PC-3 (cell line): ENCODE measurements at regions not wholly inside any gene's neighbourhood (a gene's known extent, or its start where the extent isn't known, plus 50 kb on each side); places are given as distances from the start of the nearest gene placed in this dataset.

ENCODE experiments used
- ATAC-seq: fragments of 200-7000 bp; cut with Tn5 transposase; 2 replicates; pipeline ENCODE4 v1.9.1; 2020; ENCODE audit warnings: mild to moderate bottlenecking, moderate library complexity
- BruUV-seq: library from RNA; stranded (reverse); fragments of 400-500 nt; replicated peaks from 2 replicates; lab custom pipeline; 2021; lab: Mats Ljungman, UMichigan
- CTCF ChIA-PET: fragments of 300-600 bp; sonication (Branson Sonifier 250); formaldehyde crosslinking; loops from one replicate; lab custom pipeline; 2022; ENCODE audit warnings: antibody characterized with exemption; lab: Charles Lee
- POLR2A ChIA-PET: fragments of 300-600 bp; sonication (Branson Sonifier 250); formaldehyde crosslinking; loops from one replicate; lab custom pipeline; 2022; ENCODE audit warnings: antibody characterized with exemption; ENCODE audit not compliant: unreplicated experiment; lab: Charles Lee
- DNase-seq: peaks from one replicate; pipeline ENCODE4 v3.0.0-alpha.2; 2015
- H2AFZ ChIP-seq: fragments of 300-600 bp; sonication (generic); 2 replicates; pipeline ENCODE4 v1.6.0; 2016; ENCODE audit warnings: antibody characterized with exemption, low read length
- H3F3A ChIP-seq: fragments of 300-600 bp; sonication (generic); one replicate; pipeline ENCODE4 v1.6.0; 2017; ENCODE audit warnings: antibody characterized with exemption, low read length, control low read depth, mild to moderate bottlenecking; ENCODE audit not compliant: unreplicated experiment
- H3K27ac ChIP-seq: fragments of 300-600 bp; sonication (generic); 2 replicates; pipeline ENCODE4 v1.5.1; 2016; ENCODE audit warnings: mild to moderate bottlenecking, low read length
- H3K27me3 ChIP-seq: fragments of 300-600 bp; sonication (generic); 2 replicates; pipeline ENCODE4 v1.6.1; 2016; ENCODE audit warnings: low read length, mixed read lengths
- H3K36me3 ChIP-seq: fragments of 300-600 bp; sonication (generic); 2 replicates; pipeline ENCODE4 v1.6.1; 2016; ENCODE audit warnings: low read depth, mixed run types, low read length, mixed read lengths
- H3K4me1 ChIP-seq: fragments of 300-600 bp; sonication (generic); 2 replicates; pipeline ENCODE4 v1.5.1; 2016; ENCODE audit warnings: low read length; ENCODE audit not compliant: insufficient read depth
- H3K4me2 ChIP-seq: fragments of 300-600 bp; sonication (generic); 2 replicates; pipeline ENCODE4 v1.6.0; 2016; ENCODE audit warnings: low read length
- H3K4me3 ChIP-seq: fragments of 300-600 bp; sonication (generic); 2 replicates; pipeline ENCODE4 v1.5.1; 2016; ENCODE audit warnings: mild to moderate bottlenecking, low read length, mixed read lengths
- H3K79me2 ChIP-seq: fragments of 300-600 bp; sonication (generic); 2 replicates; pipeline ENCODE4 v1.6.1; 2017; ENCODE audit warnings: low read length, mixed read lengths
- H3K9ac ChIP-seq: fragments of 300-600 bp; sonication (generic); 2 replicates; pipeline ENCODE4 v1.6.0; 2016; ENCODE audit warnings: mild to moderate bottlenecking, low read length
- H3K9me2 ChIP-seq: fragments of 300-600 bp; sonication (generic); replicated peaks from 2 replicates; pipeline ENCODE4 v1.6.1; 2016; ENCODE audit warnings: mixed run types, low read length, mixed read lengths
- H3K9me3 ChIP-seq: fragments of 300-600 bp; sonication (generic); 2 replicates; pipeline ENCODE4 v1.6.1; 2016; ENCODE audit warnings: low read length, mixed read lengths
- H4K20me1 ChIP-seq: fragments of 300-600 bp; sonication (generic); 2 replicates; pipeline ENCODE4 v1.6.1; 2016; ENCODE audit warnings: low read length, mixed read lengths
- EZH2 ChIP-seq: fragments of 300-600 bp; sonication (generic); IDR thresholded peaks from one replicate; pipeline ENCODE4 v1.6.1; 2017; ENCODE audit warnings: antibody characterized with exemption, mild to moderate bottlenecking, low read length; ENCODE audit not compliant: unreplicated experiment
- EZH2phosphoT487 ChIP-seq: fragments of 300-600 bp; sonication (generic); IDR thresholded peaks from 2 replicates; pipeline ENCODE4 v1.6.1; 2018; ENCODE audit warnings: mild to moderate bottlenecking, antibody characterized with exemption, low read length, borderline replicate concordance
- intact Hi-C: fragments of 100-400 bp; cut with micrococcal nuclease; formaldehyde crosslinking; loops from 2 replicates; pipeline ENCODE4 v1.9.0; 2023
- TF ChIP-seq, protein P1 (sequence below): fragments of 300-600 bp; sonication (generic); conservative IDR thresholded peaks from 2 replicates; pipeline ENCODE4 v1.5.1; 2017; ENCODE audit warnings: antibody characterized with exemption, low read depth, mild to moderate bottlenecking, low read length

DNA sequence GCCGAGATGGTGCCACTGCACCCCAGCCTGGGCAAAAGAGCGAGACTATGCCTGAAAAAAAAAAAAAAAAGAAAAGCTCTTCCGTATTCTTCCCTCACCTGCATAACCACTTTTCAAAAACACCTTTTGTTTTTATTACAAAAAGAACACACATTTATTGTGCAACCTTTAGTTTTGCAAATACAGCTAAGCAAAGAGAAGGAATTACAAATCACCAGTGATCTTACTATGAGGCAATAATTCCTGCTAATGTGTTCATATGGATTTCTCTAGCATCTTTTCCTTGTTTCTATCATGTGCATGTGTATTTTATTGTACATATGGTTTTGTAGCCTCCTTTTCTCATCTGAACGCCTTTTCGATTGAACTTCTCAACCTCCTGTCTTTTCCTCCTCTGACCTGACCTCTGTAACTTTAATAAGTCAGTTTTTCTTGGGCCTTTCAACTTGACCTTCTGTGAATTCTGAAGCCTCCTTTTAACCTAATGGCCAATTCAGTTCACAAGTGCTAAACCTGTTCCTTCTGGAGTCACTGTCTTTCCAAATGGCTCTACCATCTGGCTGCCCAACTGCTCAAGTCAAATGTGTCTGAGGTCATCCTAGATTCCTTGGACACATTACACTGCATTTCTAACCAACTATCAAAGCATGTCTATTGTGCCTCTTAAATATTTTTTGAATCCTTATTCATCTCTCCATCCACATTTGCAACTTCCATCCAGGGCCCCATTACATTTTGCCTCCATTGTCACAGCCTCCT is 59.1 kb upstream of the DAPL1 start:
- Histone ChIP-seq H3K4me1 (peaks cover 6% of the 10 kb centered on the region; the same call in 1 of the 2 replicates), H3K4me3 (no peak overlapping the region), H3K27me3 (no peaks in the 10 kb centered on the region), H3K9me3 (no peaks in the 10 kb centered on the region), H3K27ac (no peak overlapping the region), H3K9ac (no peak overlapping the region), H3K9me2 (no peaks in the 10 kb centered on the region), H3K4me2 (no peak overlapping the region), H2AFZ (no peak overlapping the region), H3F3A (no peaks in the 10 kb centered on the region), H3K79me2 (no peaks in the 10 kb centered on the region), H4K20me1 (no peaks in the 10 kb centered on the region), H3K36me3 (no peaks in the 10 kb centered on the region)
- ChIA-PET POLR2A (no interaction called here), CTCF (no interaction called here)
- DNase-seq (no peak), ATAC-seq (no peak)
- intact Hi-C loops = no loop called here
- TF ChIP-seq EZH2 = no peak
- TF ChIP-seq, protein P1, sequence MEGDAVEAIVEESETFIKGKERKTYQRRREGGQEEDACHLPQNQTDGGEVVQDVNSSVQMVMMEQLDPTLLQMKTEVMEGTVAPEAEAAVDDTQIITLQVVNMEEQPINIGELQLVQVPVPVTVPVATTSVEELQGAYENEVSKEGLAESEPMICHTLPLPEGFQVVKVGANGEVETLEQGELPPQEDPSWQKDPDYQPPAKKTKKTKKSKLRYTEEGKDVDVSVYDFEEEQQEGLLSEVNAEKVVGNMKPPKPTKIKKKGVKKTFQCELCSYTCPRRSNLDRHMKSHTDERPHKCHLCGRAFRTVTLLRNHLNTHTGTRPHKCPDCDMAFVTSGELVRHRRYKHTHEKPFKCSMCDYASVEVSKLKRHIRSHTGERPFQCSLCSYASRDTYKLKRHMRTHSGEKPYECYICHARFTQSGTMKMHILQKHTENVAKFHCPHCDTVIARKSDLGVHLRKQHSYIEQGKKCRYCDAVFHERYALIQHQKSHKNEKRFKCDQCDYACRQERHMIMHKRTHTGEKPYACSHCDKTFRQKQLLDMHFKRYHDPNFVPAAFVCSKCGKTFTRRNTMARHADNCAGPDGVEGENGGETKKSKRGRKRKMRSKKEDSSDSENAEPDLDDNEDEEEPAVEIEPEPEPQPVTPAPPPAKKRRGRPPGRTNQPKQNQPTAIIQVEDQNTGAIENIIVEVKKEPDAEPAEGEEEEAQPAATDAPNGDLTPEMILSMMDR = no peak
- no peak for TF ChIP-seq EZH2phosphoT487
- BruUV-seq = no TSS peak

DNA sequence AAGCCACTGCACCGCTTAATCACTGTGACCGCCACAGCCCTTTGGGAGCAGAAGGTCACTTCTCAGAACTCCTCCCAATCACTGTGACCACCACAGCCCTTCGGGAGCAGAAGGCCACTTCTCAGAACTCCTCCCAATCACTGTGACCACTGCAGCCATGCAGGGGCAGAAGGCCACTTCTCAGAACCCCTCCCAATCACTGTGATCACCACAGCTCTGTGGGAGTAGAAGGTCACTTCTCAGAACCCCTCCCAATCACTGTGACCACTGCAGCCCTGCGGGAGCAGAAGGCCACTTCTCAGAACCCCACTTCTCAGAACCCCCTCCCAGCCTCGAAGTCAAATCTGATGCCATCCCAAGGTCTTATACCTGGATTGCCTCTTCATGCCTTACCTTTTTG is 56.8 kb upstream of the DAPL1 start:
- no TSS peak for BruUV-seq
- POLR2A ChIA-PET = interaction anchor here (0.6 kb wide), 1 partner anchor 1121 kb away, joined by 7 read pairs; no protein-coding TSS in a partner anchor
- intact Hi-C loops = no loop called here
- Histone ChIP-seq H3K27ac (no peak overlapping the region), H3K4me3 (no peak overlapping the region), H3K9me3 (no peaks in the 10 kb centered on the region), H3K9ac (no peak overlapping the region), H3K4me2 (no peak overlapping the region), H3K79me2 (no peaks in the 10 kb centered on the region), H3K9me2 (no peaks in the 10 kb centered on the region), H3K36me3 (no peaks in the 10 kb centered on the region), H3K4me1 (peaks cover 6% of the 10 kb centered on the region; the same call in 1 of the 2 replicates), H2AFZ (no peak overlapping the region), H4K20me1 (no peaks in the 10 kb centered on the region), H3K27me3 (no peaks in the 10 kb centered on the region), H3F3A (no peaks in the 10 kb centered on the region)
- ATAC-seq (no peak), DNase-seq (no peak)
- TF ChIP-seq, protein P1 = no peak
- TF ChIP-seq EZH2phosphoT487 = no peak
- TF ChIP-seq EZH2 = no peak
- CTCF ChIA-PET = interaction anchor here (1.2 kb wide), 1 partner anchor 15 kb away, joined by 9 read pairs; no protein-coding TSS in a partner anchor

DNA sequence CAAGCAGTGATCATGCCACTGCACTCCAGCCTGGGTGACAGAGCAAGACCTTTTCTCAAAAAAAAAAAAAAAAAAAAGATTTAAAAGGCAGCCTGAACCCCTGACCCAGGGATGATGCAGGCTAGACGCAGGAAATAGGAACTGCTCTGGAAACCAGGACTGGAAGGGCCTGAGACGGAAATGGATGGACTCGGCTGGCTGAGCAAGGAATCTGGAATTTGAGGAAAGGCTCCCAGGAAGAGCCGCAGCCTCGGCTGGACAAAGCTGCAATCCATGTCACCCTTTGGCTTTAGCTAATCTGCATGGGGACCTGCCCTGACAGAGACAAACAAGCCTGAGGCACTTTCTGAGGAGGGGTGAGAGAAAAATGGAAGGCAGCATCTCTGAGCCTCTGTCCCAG is 55.0 kb upstream of the DAPL1 start:
- no peak for ATAC-seq
- H2AFZ ChIP-seq = no peak overlapping the region
- H3K4me3 ChIP-seq = no peak overlapping the region
- H3K4me1 ChIP-seq = peaks cover 6% of the 10 kb centered on the region; the same call in 1 of the 2 replicates
- H3K36me3 ChIP-seq = no peaks in the 10 kb centered on the region
- no peaks in the 10 kb centered on the region for H3K79me2 ChIP-seq
- no peaks in the 10 kb centered on the region for H4K20me1 ChIP-seq
- no peaks in the 10 kb centered on the region for H3F3A ChIP-seq
- no peaks in the 10 kb centered on the region for H3K27me3 ChIP-seq
- intact Hi-C loops = loop anchor here (10.0 kb wide), 1 partner anchor 75 kb away; no protein-coding TSS in a partner anchor
- H3K4me2 ChIP-seq = no peak overlapping the region
- H3K9me3 ChIP-seq = no peaks in the 10 kb centered on the region
- TF ChIP-seq EZH2 = no peak
- TF ChIP-seq, protein P1 = no peak
- TF ChIP-seq EZH2phosphoT487 = no peak
- H3K27ac ChIP-seq = no peak overlapping the region
- BruUV-seq = no TSS peak
- DNase-seq = no peak
- ChIA-PET CTCF (no interaction called here), POLR2A (no interaction called here)
- no peak overlapping the region for H3K9ac ChIP-seq
- no peaks in the 10 kb centered on the region for H3K9me2 ChIP-seq
